SIG-M5 treated with dmso at 0.1 percent for 504 hours (cell line): ENCODE measurements at regions not wholly inside any gene's neighbourhood (a gene's known extent, or its start where the extent isn't known, plus 50 kb on each side); places are given as distances from the start of the nearest gene placed in this dataset.

Experiments
- DNase-seq: peaks from one replicate; lab custom pipeline; 2025; ENCODE audit not compliant: unreplicated experiment; lab: John Stamatoyannopoulos, UW

- no peak for DNase-seq
These were observed 59.2 kb upstream of the ZDHHC17 start for GRCh38 chr12:76704693-76705092.

DNA sequence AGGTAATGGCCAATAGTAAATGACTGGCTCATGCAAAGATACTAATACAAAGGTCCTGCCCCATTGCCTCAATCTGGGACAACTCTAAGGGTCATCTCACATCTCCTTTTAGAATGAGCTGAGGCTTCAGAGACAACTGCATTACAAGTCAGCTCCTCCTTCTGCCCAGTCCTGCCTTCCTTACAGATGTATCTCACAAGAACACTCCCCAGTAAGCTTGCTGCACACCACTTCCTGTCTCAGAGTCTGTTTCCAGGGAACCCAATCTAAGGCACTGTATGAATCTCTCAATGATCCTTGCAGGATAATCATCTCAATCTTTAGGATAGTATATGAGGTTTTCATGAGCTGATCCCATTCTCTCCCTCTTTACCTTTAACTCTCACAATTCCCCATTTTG is 57.8 kb upstream of the ZDHHC17 start:
- DNase-seq = no peak

- DNase-seq = no peak
These were observed 57.2 kb upstream of the ZDHHC17 start for GRCh38 chr12:76706761-76707160.

DNA sequence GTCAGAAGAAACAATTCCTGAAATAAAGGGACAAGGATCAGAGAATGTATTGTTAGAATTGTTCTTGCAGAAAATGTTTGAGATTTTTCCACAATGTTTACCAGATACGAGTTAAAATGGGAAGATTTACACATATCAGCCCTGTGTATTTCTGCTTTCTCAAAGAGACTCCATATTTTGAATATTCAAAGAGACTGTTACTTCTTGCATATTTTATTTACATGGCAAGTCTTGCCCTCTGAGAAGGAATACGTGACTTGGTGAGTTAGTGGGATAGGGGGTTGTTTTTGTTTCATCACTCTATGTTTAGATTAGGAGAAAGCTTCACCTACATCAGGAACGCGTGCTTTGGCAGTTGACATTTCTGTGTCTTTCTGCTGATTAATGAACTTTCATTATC is 56.1 kb upstream of the ZDHHC17 start:
- no peak for DNase-seq

GRCh38 chr12:76708296-76708695 is 55.6 kb upstream of the ZDHHC17 start:
- DNase-seq = no peak

GRCh38 chr12:76711241-76711640 is 52.7 kb upstream of the ZDHHC17 start:
- no peak for DNase-seq

- DNase-seq = no peak
These were observed 50.8 kb upstream of the ZDHHC17 start for GRCh38 chr12:76713130-76713529.

- DNase-seq = no peak
These were observed 49.9 kb upstream of the ZDHHC17 start for GRCh38 chr12:76713986-76714385.
